ENCODE measurements at regions not wholly inside any gene's neighbourhood (a gene's known extent, or its start where the extent isn't known, plus 50 kb on each side); places are given as distances from the start of the nearest gene placed in this dataset.

DNA sequence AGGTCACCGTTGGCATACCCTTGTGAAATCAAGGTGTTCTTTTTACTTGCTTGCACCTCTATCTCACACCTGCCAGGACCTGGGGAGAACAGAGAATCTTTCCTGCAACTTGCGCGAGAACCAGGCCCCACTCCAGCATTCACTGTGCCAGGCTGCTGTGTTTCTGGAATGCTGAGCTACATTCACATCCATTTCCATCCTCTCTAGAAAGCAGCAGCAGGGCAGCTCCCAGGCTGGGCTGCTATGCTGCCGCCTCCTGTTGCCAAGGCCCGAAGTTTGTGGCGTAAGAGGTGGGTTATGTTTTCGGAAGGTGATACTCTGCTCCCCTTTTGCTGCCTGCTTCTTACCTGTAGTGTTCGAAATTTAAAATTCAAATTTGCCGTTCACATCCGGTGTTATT is 464.1 kb downstream of the KLF5 start:
- ATAC-seq, result no peak
- Histone ChIP-seq H3K27me3 (ENCODE audit: control insufficient read depth, insufficient read depth, low read length) (no peaks in the 10 kb centered on the region), H3K36me3 (ENCODE audit: control insufficient read depth, insufficient read depth, low read length) (no peaks in the 10 kb centered on the region), H3K4me3 (ENCODE audit: low read depth in 2 of 2, low read length in 2 of 2) (no peak overlapping the region), H3K9me3 (ENCODE audit: control insufficient read depth, insufficient read depth, low read depth, low read length) (no peaks in the 10 kb centered on the region), H3K4me1 (ENCODE audit: control insufficient read depth, insufficient read depth, low read length) (no peaks in the 10 kb centered on the region), H3K27ac (ENCODE audit: low read length) (no peak overlapping the region)
- TF ChIP-seq, protein P1, sequence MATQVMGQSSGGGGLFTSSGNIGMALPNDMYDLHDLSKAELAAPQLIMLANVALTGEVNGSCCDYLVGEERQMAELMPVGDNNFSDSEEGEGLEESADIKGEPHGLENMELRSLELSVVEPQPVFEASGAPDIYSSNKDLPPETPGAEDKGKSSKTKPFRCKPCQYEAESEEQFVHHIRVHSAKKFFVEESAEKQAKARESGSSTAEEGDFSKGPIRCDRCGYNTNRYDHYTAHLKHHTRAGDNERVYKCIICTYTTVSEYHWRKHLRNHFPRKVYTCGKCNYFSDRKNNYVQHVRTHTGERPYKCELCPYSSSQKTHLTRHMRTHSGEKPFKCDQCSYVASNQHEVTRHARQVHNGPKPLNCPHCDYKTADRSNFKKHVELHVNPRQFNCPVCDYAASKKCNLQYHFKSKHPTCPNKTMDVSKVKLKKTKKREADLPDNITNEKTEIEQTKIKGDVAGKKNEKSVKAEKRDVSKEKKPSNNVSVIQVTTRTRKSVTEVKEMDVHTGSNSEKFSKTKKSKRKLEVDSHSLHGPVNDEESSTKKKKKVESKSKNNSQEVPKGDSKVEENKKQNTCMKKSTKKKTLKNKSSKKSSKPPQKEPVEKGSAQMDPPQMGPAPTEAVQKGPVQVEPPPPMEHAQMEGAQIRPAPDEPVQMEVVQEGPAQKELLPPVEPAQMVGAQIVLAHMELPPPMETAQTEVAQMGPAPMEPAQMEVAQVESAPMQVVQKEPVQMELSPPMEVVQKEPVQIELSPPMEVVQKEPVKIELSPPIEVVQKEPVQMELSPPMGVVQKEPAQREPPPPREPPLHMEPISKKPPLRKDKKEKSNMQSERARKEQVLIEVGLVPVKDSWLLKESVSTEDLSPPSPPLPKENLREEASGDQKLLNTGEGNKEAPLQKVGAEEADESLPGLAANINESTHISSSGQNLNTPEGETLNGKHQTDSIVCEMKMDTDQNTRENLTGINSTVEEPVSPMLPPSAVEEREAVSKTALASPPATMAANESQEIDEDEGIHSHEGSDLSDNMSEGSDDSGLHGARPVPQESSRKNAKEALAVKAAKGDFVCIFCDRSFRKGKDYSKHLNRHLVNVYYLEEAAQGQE (IDR thresholded peaks at IDR 0.05; ENCODE audit: insufficient read depth in 1 of 2, low read depth in 2 of 2, low read length in 1 of 2), result no peak
- TF ChIP-seq SIN3A (IDR thresholded peaks at IDR 0.05; ENCODE audit: borderline replicate concordance, insufficient read depth, low read depth, low read length) (no peak), TCF7L2 (IDR thresholded peaks at IDR 0.05; ENCODE audit: low read depth, low read length) (no peak)
- TF ChIP-seq, protein P2, sequence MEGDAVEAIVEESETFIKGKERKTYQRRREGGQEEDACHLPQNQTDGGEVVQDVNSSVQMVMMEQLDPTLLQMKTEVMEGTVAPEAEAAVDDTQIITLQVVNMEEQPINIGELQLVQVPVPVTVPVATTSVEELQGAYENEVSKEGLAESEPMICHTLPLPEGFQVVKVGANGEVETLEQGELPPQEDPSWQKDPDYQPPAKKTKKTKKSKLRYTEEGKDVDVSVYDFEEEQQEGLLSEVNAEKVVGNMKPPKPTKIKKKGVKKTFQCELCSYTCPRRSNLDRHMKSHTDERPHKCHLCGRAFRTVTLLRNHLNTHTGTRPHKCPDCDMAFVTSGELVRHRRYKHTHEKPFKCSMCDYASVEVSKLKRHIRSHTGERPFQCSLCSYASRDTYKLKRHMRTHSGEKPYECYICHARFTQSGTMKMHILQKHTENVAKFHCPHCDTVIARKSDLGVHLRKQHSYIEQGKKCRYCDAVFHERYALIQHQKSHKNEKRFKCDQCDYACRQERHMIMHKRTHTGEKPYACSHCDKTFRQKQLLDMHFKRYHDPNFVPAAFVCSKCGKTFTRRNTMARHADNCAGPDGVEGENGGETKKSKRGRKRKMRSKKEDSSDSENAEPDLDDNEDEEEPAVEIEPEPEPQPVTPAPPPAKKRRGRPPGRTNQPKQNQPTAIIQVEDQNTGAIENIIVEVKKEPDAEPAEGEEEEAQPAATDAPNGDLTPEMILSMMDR (IDR thresholded peaks at IDR 0.05), result no peak
- POLR2A ChIA-PET, result no interaction called here
- no TSS peak for BruUV-seq (replicated peaks)
- in situ Hi-C loops (cut with HindIII; ENCODE audit: low pct_unique_long_range_greater_than_20kb, low sequenced_read_pairs) (no loop called here), intact Hi-C loops (cut with micrococcal nuclease; ENCODE audit: unreplicated experiment) (no loop called here)
- CTCF ChIA-PET, result no interaction called here
- no peak for DNase-seq (ENCODE audit: low read depth, low spot score)

DNA sequence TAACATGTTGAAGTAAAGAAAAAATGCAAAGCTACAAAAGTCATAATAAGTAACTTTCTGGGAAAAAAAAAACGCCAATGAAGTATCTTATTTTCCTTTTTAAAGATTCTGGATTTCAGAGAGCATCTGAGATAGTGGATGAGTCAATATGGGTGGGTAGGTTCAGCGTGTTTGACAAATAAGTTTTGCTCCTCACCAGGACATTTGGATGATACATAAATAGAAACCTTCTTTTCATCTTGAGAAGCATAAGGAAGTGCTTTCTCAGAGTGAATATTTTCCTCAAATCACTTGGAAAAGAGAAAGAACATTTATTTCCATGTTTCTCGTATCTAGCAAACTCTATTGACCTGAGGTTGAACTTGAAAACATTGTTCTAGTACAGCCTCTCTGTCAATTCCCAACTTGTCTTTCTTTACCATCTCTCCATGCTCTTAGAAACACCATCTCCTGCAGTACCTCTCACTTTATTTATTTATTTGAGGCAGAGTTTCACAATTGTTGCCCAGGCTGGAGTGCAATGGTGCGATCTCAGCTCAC is 463.2 kb downstream of the KLF5 start:
- intact Hi-C loops (cut with micrococcal nuclease; ENCODE audit: unreplicated experiment), result no loop called here
- ATAC-seq, result no peak
- no TSS peak for BruUV-seq (replicated peaks)
- ChIA-PET CTCF (no interaction called here), POLR2A (no interaction called here)
- Histone ChIP-seq H3K4me1 (ENCODE audit: control insufficient read depth, insufficient read depth, low read length) (no peaks in the 10 kb centered on the region), H3K36me3 (ENCODE audit: control insufficient read depth, insufficient read depth, low read length) (no peaks in the 10 kb centered on the region), H3K9me3 (ENCODE audit: control insufficient read depth, insufficient read depth, low read depth, low read length) (no peaks in the 10 kb centered on the region), H3K27ac (ENCODE audit: low read length) (no peak overlapping the region), H3K27me3 (ENCODE audit: control insufficient read depth, insufficient read depth, low read length) (no peaks in the 10 kb centered on the region), H3K4me3 (ENCODE audit: low read depth in 2 of 2, low read length in 2 of 2) (no peak overlapping the region)
- TF ChIP-seq POLR2AphosphoS5 (IDR thresholded peaks at IDR 0.05; ENCODE audit: low read depth, low read length) (no peak), SIN3A (IDR thresholded peaks at IDR 0.05; ENCODE audit: borderline replicate concordance, insufficient read depth, low read depth, low read length) (no peak), TCF7L2 (IDR thresholded peaks at IDR 0.05; ENCODE audit: low read depth, low read length) (no peak)
- TF ChIP-seq, protein P2 (IDR thresholded peaks at IDR 0.05), result no peak
- TF ChIP-seq, protein P1 (IDR thresholded peaks at IDR 0.05; ENCODE audit: insufficient read depth in 1 of 2, low read depth in 2 of 2, low read length in 1 of 2), result no peak
- no peak for DNase-seq (ENCODE audit: low read depth, low spot score)
- in situ Hi-C loops (cut with HindIII; ENCODE audit: low pct_unique_long_range_greater_than_20kb, low sequenced_read_pairs), result no loop called here
